GM12878 (cell line): ENCODE measurements at regions not wholly inside any gene's neighbourhood (a gene's known extent, or its start where the extent isn't known, plus 50 kb on each side); places are given as distances from the start of the nearest gene placed in this dataset.

ENCODE experiments used
- CREB1 ChIP-seq: IDR thresholded peaks from 2 replicates; pipeline ENCODE4 v1.6.1; 2012; ENCODE audit warnings: low read depth, mild to moderate bottlenecking, inconsistent platforms
- ESRRA ChIP-seq: IDR thresholded peaks from 2 replicates; pipeline ENCODE4 v1.6.1; 2012; ENCODE audit warnings: mild to moderate bottlenecking, low read length, improper control_type of control experiment
- REST ChIP-seq: IDR thresholded peaks from 2 replicates; pipeline ENCODE4 v1.6.1; 2012; ENCODE audit warnings: mild to moderate bottlenecking, low read depth, low read length
- TF ChIP-seq, protein P1 (sequence below), 3 experiments: IDR thresholded peaks in 2 of 3; conservative IDR thresholded peaks in 1 of 3; 2 replicates each; pipeline ENCODE4 v1.5.1; 2011; ENCODE audit warnings: low read depth in 3 of 3, low read length in 3 of 3, mild to moderate bottlenecking in 3 of 3, control low read depth in 2 of 3, moderate library complexity in 2 of 3, inconsistent platforms in 1 of 3, mixed read lengths in 1 of 3; ENCODE audit not compliant: control insufficient read depth in 2 of 3, insufficient read depth in 1 of 3; ENCODE audit errors: extremely low read depth in 1 of 3
- TF ChIP-seq, protein P2 (sequence below): fragments of 450-650 bp; IDR thresholded peaks from 2 replicates; pipeline ENCODE4 v1.6.1; 2017; ENCODE audit warnings: mild to moderate bottlenecking, moderate library complexity

- TF ChIP-seq, protein P1, sequence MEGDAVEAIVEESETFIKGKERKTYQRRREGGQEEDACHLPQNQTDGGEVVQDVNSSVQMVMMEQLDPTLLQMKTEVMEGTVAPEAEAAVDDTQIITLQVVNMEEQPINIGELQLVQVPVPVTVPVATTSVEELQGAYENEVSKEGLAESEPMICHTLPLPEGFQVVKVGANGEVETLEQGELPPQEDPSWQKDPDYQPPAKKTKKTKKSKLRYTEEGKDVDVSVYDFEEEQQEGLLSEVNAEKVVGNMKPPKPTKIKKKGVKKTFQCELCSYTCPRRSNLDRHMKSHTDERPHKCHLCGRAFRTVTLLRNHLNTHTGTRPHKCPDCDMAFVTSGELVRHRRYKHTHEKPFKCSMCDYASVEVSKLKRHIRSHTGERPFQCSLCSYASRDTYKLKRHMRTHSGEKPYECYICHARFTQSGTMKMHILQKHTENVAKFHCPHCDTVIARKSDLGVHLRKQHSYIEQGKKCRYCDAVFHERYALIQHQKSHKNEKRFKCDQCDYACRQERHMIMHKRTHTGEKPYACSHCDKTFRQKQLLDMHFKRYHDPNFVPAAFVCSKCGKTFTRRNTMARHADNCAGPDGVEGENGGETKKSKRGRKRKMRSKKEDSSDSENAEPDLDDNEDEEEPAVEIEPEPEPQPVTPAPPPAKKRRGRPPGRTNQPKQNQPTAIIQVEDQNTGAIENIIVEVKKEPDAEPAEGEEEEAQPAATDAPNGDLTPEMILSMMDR (IDR thresholded peaks at IDR 0.05 in 2 of 3, conservative IDR thresholded peaks at IDR 0.05 in 1 of 3; ENCODE audit: control insufficient read depth in 2 of 3, extremely low read depth in 1 of 3, insufficient read depth in 1 of 3, low read depth in 3 of 3, low read length in 3 of 3), result no peak
- no peak for TF ChIP-seq CREB1
- TF ChIP-seq REST, result no peak
- TF ChIP-seq, protein P2, sequence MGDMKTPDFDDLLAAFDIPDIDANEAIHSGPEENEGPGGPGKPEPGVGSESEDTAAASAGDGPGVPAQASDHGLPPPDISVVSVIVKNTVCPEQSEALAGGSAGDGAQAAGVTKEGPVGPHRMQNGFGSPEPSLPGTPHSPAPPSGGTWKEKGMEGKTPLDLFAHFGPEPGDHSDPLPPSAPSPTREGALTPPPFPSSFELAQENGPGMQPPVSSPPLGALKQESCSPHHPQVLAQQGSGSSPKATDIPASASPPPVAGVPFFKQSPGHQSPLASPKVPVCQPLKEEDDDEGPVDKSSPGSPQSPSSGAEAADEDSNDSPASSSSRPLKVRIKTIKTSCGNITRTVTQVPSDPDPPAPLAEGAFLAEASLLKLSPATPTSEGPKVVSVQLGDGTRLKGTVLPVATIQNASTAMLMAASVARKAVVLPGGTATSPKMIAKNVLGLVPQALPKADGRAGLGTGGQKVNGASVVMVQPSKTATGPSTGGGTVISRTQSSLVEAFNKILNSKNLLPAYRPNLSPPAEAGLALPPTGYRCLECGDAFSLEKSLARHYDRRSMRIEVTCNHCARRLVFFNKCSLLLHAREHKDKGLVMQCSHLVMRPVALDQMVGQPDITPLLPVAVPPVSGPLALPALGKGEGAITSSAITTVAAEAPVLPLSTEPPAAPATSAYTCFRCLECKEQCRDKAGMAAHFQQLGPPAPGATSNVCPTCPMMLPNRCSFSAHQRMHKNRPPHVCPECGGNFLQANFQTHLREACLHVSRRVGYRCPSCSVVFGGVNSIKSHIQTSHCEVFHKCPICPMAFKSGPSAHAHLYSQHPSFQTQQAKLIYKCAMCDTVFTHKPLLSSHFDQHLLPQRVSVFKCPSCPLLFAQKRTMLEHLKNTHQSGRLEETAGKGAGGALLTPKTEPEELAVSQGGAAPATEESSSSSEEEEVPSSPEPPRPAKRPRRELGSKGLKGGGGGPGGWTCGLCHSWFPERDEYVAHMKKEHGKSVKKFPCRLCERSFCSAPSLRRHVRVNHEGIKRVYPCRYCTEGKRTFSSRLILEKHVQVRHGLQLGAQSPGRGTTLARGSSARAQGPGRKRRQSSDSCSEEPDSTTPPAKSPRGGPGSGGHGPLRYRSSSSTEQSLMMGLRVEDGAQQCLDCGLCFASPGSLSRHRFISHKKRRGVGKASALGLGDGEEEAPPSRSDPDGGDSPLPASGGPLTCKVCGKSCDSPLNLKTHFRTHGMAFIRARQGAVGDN, result no peak
- no peak for TF ChIP-seq ESRRA
Measured at GRCh38 chr15:29590701-29591100, 231.6 kb downstream of the TJP1 start.
